ENCODE measurements at regions not wholly inside any gene's neighbourhood (a gene's known extent, or its start where the extent isn't known, plus 50 kb on each side); places are given as distances from the start of the nearest gene placed in this dataset.

- no peak for TF ChIP-seq POLR2AphosphoS5 (IDR thresholded peaks at IDR 0.05; ENCODE audit: low read depth, low read length)
- TF ChIP-seq REST (IDR thresholded peaks at IDR 0.05; ENCODE audit: insufficient read depth in 1 of 2, low read depth in 2 of 2, low read length in 2 of 2): no peak
- TF ChIP-seq SIN3A (IDR thresholded peaks at IDR 0.05; ENCODE audit: borderline replicate concordance, insufficient read depth, low read length): no peak
- no peak for TF ChIP-seq TAF1 (IDR thresholded peaks at IDR 0.05; ENCODE audit: borderline replicate concordance, insufficient read depth, low read length)
- no peak for TF ChIP-seq FOXP2 (optimal IDR thresholded peaks at IDR 0.05; ENCODE audit: borderline replicate concordance, extremely low read depth, extremely low read length, insufficient read depth)
These were observed 984.3 kb upstream of the FBXO33 start for GRCh38 chr14:40416565-40416964.

Measured in PFSK-1 (cell line).